Upper lobe of right lung (tissue), 1 donor: ENCODE measurements at regions not wholly inside any gene's neighbourhood (a gene's known extent, or its start where the extent isn't known, plus 50 kb on each side); places are given as distances from the start of the nearest gene placed in this dataset.

Source experiments
- ATAC-seq: fragments of 200-7000 bp; cut with Tn5 transposase; one replicate; pipeline ENCODE4 v1.9.1; 2020; ENCODE audit warnings: mild to moderate bottlenecking, moderate library complexity
- DNase-seq: peaks from one replicate; pipeline ENCODE4 v3.0.0-alpha.2; 2020
- H3K27ac ChIP-seq: fragments of 200-600 bp; one replicate; pipeline ENCODE4 v1.8.0; 2022
- H3K27me3 ChIP-seq: fragments of 200-600 bp; one replicate; pipeline ENCODE4 v1.8.0; 2022; ENCODE audit warnings: mild to moderate bottlenecking
- H3K36me3 ChIP-seq: fragments of 200-600 bp; one replicate; pipeline ENCODE4 v1.8.0; 2022
- H3K4me1 ChIP-seq: fragments of 200-600 bp; one replicate; pipeline ENCODE4 v1.8.0; 2022
- H3K4me3 ChIP-seq: fragments of 200-600 bp; one replicate; pipeline ENCODE4 v1.8.0; 2022; ENCODE audit warnings: mild to moderate bottlenecking
- H3K9me3 ChIP-seq: fragments of 200-600 bp; one replicate; pipeline ENCODE4 v1.8.0; 2022
- intact Hi-C: fragments of 100-400 bp; cut with DNase I; formaldehyde crosslinking; loops from one replicate; pipeline ENCODE4 v1.11.0; 2022
- TF ChIP-seq, protein P1 (sequence below): fragments of 200-600 bp; IDR thresholded peaks from one replicate; pipeline ENCODE4 v1.8.0; 2022; ENCODE audit warnings: antibody characterized with exemption
- donor health status: DM: no; HTN: yes; CAD: no; lungs with severe emphysema.

DNA sequence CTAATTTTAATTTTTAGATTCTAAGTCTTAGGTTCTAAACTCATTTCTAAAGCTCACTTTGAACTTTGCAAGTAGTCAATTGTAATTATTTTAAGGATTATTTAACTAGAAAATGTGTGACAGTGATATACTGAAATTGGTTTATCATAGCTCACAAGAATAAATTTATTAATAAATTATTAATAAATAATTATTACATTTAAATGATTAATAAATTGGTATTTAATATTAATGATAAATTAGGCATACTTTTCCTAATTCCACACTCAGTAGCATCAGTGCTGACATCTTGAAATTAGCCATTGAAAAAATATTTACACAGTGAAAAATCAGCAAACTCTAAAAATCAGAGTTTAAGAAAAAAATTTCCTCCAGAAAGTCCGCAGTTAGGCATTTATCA lies 433.7 kb downstream of the FIGN start:
- TF ChIP-seq, protein P1, sequence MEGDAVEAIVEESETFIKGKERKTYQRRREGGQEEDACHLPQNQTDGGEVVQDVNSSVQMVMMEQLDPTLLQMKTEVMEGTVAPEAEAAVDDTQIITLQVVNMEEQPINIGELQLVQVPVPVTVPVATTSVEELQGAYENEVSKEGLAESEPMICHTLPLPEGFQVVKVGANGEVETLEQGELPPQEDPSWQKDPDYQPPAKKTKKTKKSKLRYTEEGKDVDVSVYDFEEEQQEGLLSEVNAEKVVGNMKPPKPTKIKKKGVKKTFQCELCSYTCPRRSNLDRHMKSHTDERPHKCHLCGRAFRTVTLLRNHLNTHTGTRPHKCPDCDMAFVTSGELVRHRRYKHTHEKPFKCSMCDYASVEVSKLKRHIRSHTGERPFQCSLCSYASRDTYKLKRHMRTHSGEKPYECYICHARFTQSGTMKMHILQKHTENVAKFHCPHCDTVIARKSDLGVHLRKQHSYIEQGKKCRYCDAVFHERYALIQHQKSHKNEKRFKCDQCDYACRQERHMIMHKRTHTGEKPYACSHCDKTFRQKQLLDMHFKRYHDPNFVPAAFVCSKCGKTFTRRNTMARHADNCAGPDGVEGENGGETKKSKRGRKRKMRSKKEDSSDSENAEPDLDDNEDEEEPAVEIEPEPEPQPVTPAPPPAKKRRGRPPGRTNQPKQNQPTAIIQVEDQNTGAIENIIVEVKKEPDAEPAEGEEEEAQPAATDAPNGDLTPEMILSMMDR, result no peak
- intact Hi-C loops, result no loop called here
- no peak overlapping the region for H3K27ac ChIP-seq
- H3K9me3 ChIP-seq, result no peaks in the 10 kb centered on the region
- H3K27me3 ChIP-seq, result no peaks in the 10 kb centered on the region
- no peak for ATAC-seq
- no peak for DNase-seq
- H3K4me1 ChIP-seq, result no peaks in the 10 kb centered on the region
- no peak overlapping the region for H3K4me3 ChIP-seq
- no peaks in the 10 kb centered on the region for H3K36me3 ChIP-seq

DNA sequence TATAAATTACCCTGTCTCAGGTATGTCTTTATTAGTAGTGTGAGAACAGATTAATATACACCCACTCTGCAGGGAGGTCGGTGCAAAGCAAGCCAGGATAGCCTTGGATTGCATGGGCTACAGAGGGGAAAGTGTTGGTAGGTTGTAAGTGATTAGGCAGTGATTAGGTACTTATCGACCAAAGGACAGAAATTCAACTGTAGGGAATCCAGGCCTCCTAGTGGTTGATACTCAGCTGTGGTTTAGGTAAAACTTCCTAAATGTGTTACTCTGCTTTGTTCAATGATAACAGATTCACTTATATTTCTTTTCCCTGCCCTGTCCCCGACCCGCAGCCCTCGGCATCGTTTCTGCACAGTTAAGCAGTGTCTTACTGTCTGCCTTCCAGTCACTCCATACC lies 444.0 kb downstream of the FIGN start:
- Histone ChIP-seq H3K4me1 (no peaks in the 10 kb centered on the region), H3K4me3 (no peak overlapping the region), H3K27ac (no peak overlapping the region), H3K27me3 (no peaks in the 10 kb centered on the region), H3K9me3 (no peaks in the 10 kb centered on the region), H3K36me3 (no peaks in the 10 kb centered on the region)
- no peak for ATAC-seq
- TF ChIP-seq, protein P1, result no peak
- intact Hi-C loops, result no loop called here
- DNase-seq, result no peak

DNA sequence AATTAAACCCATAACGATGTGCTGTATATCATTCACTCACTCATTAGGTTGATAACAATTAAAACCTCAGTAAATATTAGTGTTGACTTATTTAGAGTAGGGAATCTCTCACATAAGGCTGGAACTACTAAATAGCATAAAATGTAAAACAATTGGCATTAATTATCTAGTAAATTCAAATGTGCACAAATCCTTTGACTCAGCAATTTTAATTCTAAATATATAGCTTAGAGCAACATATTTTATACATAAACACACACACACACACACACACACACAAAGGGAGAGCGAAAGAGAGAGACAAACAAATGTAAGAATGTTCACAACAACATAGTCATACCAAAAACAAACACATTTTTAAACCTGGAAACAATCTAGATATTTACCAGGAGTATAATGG lies 443.1 kb upstream of the KCNH7 start:
- no peak overlapping the region for H3K27ac ChIP-seq

DNA sequence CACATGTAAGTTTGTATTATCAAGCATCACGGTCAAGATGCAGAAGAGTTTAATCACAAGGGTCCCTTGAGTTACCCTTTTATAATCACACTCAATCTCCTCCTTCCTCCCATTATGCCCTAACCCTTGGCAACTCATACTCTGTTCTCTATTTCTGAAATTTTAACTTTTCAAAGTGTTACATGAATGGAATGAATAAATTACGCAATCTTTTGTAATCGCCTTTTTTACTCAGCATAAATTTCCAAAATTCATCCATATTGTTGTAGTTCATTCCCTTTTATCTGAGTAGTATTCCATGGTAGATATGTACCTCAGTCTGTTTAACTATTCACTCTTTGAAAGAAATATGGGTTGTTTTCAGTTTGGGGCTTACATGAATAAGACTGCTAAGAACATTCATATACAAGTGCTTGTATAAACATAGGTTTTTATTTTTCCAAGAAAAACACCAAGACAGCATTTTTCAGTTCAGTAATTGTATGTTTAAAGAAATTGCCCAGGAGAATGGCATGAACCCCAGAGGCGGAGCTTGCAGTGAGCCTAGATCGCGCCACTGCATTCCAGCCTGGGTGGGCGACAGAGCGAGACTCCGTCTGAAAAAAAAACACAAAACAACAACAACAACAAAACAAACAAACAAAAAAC lies 430.9 kb upstream of the KCNH7 start:
- H3K9me3 ChIP-seq, result no peaks in the 10 kb centered on the region
- H3K27me3 ChIP-seq, result no peaks in the 10 kb centered on the region
- ATAC-seq (no peak), DNase-seq (no peak)
- no peaks in the 10 kb centered on the region for H3K4me1 ChIP-seq
- H3K4me3 ChIP-seq, result no peak overlapping the region
- H3K36me3 ChIP-seq, result no peaks in the 10 kb centered on the region
- H3K27ac ChIP-seq, result no peak overlapping the region
- TF ChIP-seq, protein P1, result no peak
- intact Hi-C loops, result no loop called here

More for the DNA sequence above, 443.1 kb upstream of the KCNH7 start:
- intact Hi-C loops, result no loop called here
- ATAC-seq, result no peak
- Histone ChIP-seq H3K27me3 (no peaks in the 10 kb centered on the region), H3K9me3 (no peaks in the 10 kb centered on the region), H3K4me3 (no peak overlapping the region), H3K36me3 (no peaks in the 10 kb centered on the region), H3K4me1 (no peaks in the 10 kb centered on the region)
- no peak for DNase-seq
- TF ChIP-seq, protein P1, result no peak

DNA sequence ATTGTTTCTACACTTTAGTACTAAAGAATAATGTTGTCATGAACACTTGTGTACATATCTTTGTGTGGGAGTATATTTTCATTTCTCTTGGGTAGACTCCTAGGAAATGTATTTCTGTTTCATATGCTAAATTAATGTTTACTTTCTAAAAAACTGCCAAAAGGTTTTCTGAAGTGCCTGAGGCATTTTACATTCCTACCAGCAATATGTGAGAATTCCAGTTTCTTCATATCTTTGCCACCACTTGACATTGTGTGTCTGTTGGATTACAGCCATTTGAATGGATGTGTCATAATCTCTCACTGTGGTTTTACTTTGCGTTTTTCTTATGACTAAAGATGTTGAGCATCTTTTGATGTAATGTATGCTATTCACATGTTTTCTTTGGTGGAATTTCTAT lies 428.2 kb upstream of the KCNH7 start:
- TF ChIP-seq, protein P1, result no peak
- Histone ChIP-seq H3K4me3 (no peak overlapping the region), H3K9me3 (no peaks in the 10 kb centered on the region), H3K36me3 (no peaks in the 10 kb centered on the region), H3K27ac (no peak overlapping the region), H3K4me1 (no peaks in the 10 kb centered on the region), H3K27me3 (no peaks in the 10 kb centered on the region)
- ATAC-seq (no peak), DNase-seq (no peak)
- intact Hi-C loops, result no loop called here

DNA sequence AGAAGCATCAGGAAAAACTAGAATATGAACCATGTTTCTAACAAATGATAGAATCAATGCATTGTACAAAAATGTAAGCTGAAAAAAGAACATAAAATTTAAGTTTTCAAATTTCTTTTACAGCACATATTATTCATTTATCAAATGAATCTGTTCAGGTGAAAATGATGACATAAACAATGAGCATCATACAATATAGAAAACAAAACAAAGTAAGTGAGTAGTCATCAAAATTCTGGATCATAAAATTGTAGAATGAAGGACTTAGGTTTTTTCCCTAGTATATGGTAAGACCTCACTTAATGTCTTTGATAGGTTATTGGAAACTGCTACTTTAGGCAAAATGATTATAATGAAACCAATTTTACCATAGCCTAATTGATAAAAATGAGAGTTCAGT lies 427.0 kb upstream of the KCNH7 start:
- intact Hi-C loops, result no loop called here

More for the DNA sequence above, 427.0 kb upstream of the KCNH7 start:
- no peak for ATAC-seq
- Histone ChIP-seq H3K27ac (no peak overlapping the region), H3K4me3 (no peak overlapping the region), H3K36me3 (no peaks in the 10 kb centered on the region), H3K27me3 (no peaks in the 10 kb centered on the region), H3K9me3 (no peaks in the 10 kb centered on the region), H3K4me1 (no peaks in the 10 kb centered on the region)
- no peak for DNase-seq
- TF ChIP-seq, protein P1, result no peak
